Neural crest cell (in vitro differentiated cells): ENCODE measurements at regions not wholly inside any gene's neighbourhood (a gene's known extent, or its start where the extent isn't known, plus 50 kb on each side); places are given as distances from the start of the nearest gene placed in this dataset.

ENCODE experiments used
- DNase-seq: peaks from one replicate; pipeline ENCODE4 v3.0.0; 2021; ENCODE audit warnings: low read depth, mixed read lengths, low spot score
- H3K27ac Mint-ChIP-seq: one replicate; pipeline ENCODE4 v1.8.0; 2021; ENCODE audit warnings: mild to moderate bottlenecking, mixed read lengths; ENCODE audit not compliant: unreplicated experiment
- H3K27me3 Mint-ChIP-seq: 2 replicates; pipeline ENCODE4 v1.8.0; 2021; ENCODE audit warnings: low read depth, mild to moderate bottlenecking, mixed read lengths
- H3K36me3 Mint-ChIP-seq: 2 replicates; pipeline ENCODE4 v1.8.0; 2021; ENCODE audit warnings: low read depth, mild to moderate bottlenecking, mixed read lengths
- H3K4me1 Mint-ChIP-seq: 2 replicates; pipeline ENCODE4 v1.8.0; 2021; ENCODE audit warnings: mixed read lengths
- H3K4me3 Mint-ChIP-seq: one replicate; pipeline ENCODE4 v1.8.0; 2021; ENCODE audit warnings: mild to moderate bottlenecking, mixed read lengths
- H3K9me3 Mint-ChIP-seq: 2 replicates; pipeline ENCODE4 v1.8.0; 2021; ENCODE audit warnings: mixed read lengths
- CTCF ChIP-seq: fragments of 200-600 bp; sonication (generic); conservative IDR thresholded peaks from 2 replicates; pipeline ENCODE4 v1.5.0; 2021; ENCODE audit warnings: antibody characterized with exemption, mild to moderate bottlenecking

- no peak overlapping the region for H3K4me3 Mint-ChIP-seq
- DNase-seq: no peak
- TF ChIP-seq CTCF: no peak
- H3K4me1 Mint-ChIP-seq: peaks cover 40% of the 10 kb centered on the region
- H3K36me3 Mint-ChIP-seq: no peaks in the 10 kb centered on the region
- peaks cover 7% of the 10 kb centered on the region for H3K9me3 Mint-ChIP-seq
- H3K27ac Mint-ChIP-seq: no peak overlapping the region
- peaks cover 24% of the 10 kb centered on the region for H3K27me3 Mint-ChIP-seq
These were observed 144.8 kb upstream of the GJB5 start for GRCh38 chr1:34610063-34610462.

- no peak overlapping the region for H3K27ac Mint-ChIP-seq
- peaks cover 7% of the 10 kb centered on the region for H3K9me3 Mint-ChIP-seq
- H3K4me1 Mint-ChIP-seq: peaks cover 41% of the 10 kb centered on the region
- no peak for DNase-seq
- no peaks in the 10 kb centered on the region for H3K36me3 Mint-ChIP-seq
- no peak for TF ChIP-seq CTCF
- H3K4me3 Mint-ChIP-seq: no peak overlapping the region
- peaks cover 22% of the 10 kb centered on the region for H3K27me3 Mint-ChIP-seq
These were observed 143.3 kb upstream of the GJB5 start for GRCh38 chr1:34611571-34611970.

- peaks cover 41% of the 10 kb centered on the region for H3K4me1 Mint-ChIP-seq
- H3K27ac Mint-ChIP-seq: no peak overlapping the region
- no peak for TF ChIP-seq CTCF
- no peak overlapping the region for H3K4me3 Mint-ChIP-seq
- peaks cover 24% of the 10 kb centered on the region for H3K27me3 Mint-ChIP-seq
- peaks cover 7% of the 10 kb centered on the region for H3K9me3 Mint-ChIP-seq
- DNase-seq: no peak
- H3K36me3 Mint-ChIP-seq: no peaks in the 10 kb centered on the region
These were observed 142.6 kb upstream of the GJB5 start for GRCh38 chr1:34612091-34612827.

GRCh38 chr1:34617321-34618118, 137.3 kb upstream of the GJB5 start:
- H3K4me3 Mint-ChIP-seq: no peak overlapping the region
- peaks cover 8% of the 10 kb centered on the region for H3K27me3 Mint-ChIP-seq
- H3K36me3 Mint-ChIP-seq: no peaks in the 10 kb centered on the region
- peaks cover 3% of the 10 kb centered on the region for H3K9me3 Mint-ChIP-seq
- TF ChIP-seq CTCF: no peak
- H3K4me1 Mint-ChIP-seq: peaks cover 16% of the 10 kb centered on the region
- H3K27ac Mint-ChIP-seq: no peak overlapping the region
- no peak for DNase-seq

GRCh38 chr1:34618381-34618780, 136.5 kb upstream of the GJB5 start:
- no peak overlapping the region for H3K27ac Mint-ChIP-seq
- peaks cover 14% of the 10 kb centered on the region for H3K4me1 Mint-ChIP-seq
- H3K4me3 Mint-ChIP-seq: no peak overlapping the region
- peaks cover 8% of the 10 kb centered on the region for H3K27me3 Mint-ChIP-seq
- H3K9me3 Mint-ChIP-seq: peaks cover 3% of the 10 kb centered on the region
- no peak for TF ChIP-seq CTCF
- no peak for DNase-seq
- H3K36me3 Mint-ChIP-seq: no peaks in the 10 kb centered on the region
